B cell (primary cell): ENCODE measurements at regions not wholly inside any gene's neighbourhood (a gene's known extent, or its start where the extent isn't known, plus 50 kb on each side); places are given as distances from the start of the nearest gene placed in this dataset.
"Not testable (repeated sequence)": the region's sequence is repeated elsewhere in the genome, so short reads cannot be mapped to it uniquely, and the experiment has no call there.

Experiments
- ATAC-seq: fragments of 200-7000 bp; cut with Tn5 transposase; one replicate; pipeline ENCODE4 v1.10.0; 2021; ENCODE audit warnings: low read depth, mild to moderate bottlenecking, moderate number of reproducible peaks, moderate library complexity
- CTCF ChIA-PET: fragments of 350-600 bp; sonication (Branson Sonifier 250); formaldehyde crosslinking; loops from one replicate; lab custom pipeline; 2021; ENCODE audit warnings: antibody characterized with exemption, inconsistent platforms; lab: Charles Lee
- POLR2A ChIA-PET: fragments of 350-600 bp; sonication (Branson Sonifier 250); formaldehyde crosslinking; loops from one replicate; lab custom pipeline; 2021; ENCODE audit warnings: antibody characterized with exemption; lab: Charles Lee
- DNase-seq: peaks from one replicate; pipeline ENCODE4 v3.0.0; 2013
- H2AFZ ChIP-seq: 2 replicates; pipeline ENCODE4 v1.6.1; 2012; ENCODE audit warnings: mild to moderate bottlenecking, low read depth, low read length; ENCODE audit not compliant: insufficient read depth, poor library complexity, severe bottlenecking
- H3K27ac ChIP-seq, 2 donors: 1 replicate in 1 of 2; 2 replicates in 1 of 2; pipeline ENCODE4 v1.5.1; 2012 to 2013; ENCODE audit warnings: low read length in 2 of 2, mild to moderate bottlenecking in 2 of 2, moderate library complexity in 1 of 2
- H3K27me3 ChIP-seq, 4 experiments: fragments of 200-600 bp in 1 of 4; sonication (generic) in 1 of 4; replicated peaks in 1 of 4; 1 replicate in 2 of 4; 2 replicates in 2 of 4; pipeline versions ENCODE4 v1.6.1 to v1.7.0; 2013 to 2016; ENCODE audit warnings: low read length in 3 of 4, mild to moderate bottlenecking in 2 of 4, mixed read lengths in 1 of 4, moderate library complexity in 1 of 4; ENCODE audit not compliant: insufficient read depth in 4 of 4, control insufficient read depth in 3 of 4; ENCODE audit errors: control extremely low read depth in 1 of 4
- H3K36me3 ChIP-seq, 2 experiments: replicated peaks in 1 of 2; 1 replicate in 1 of 2; 2 replicates in 1 of 2; pipeline versions ENCODE4 v1.6.1 to v1.7.1; 2013; ENCODE audit warnings: low read length in 1 of 2; ENCODE audit not compliant: insufficient read depth in 2 of 2, control insufficient read depth in 1 of 2; ENCODE audit errors: control extremely low read depth in 1 of 2, extremely low read depth in 1 of 2
- H3K4me1 ChIP-seq, 2 donors: fragments of 200-600 bp in 1 of 2; sonication (generic) in 1 of 2; 1 replicate in 1 of 2; 2 replicates in 1 of 2; pipeline versions ENCODE4 v1.5.1 to v1.6.1; 2013 to 2017; ENCODE audit warnings: low read length in 2 of 2; ENCODE audit not compliant: control insufficient read depth in 2 of 2, insufficient read depth in 2 of 2
- H3K4me2 ChIP-seq: replicated peaks from 2 replicates; pipeline ENCODE3; 2012; ENCODE audit warnings: mild to moderate bottlenecking, low read depth, low read length; ENCODE audit not compliant: poor library complexity, severe bottlenecking
- H3K4me3 ChIP-seq, 5 experiments: fragments of 200-600 bp in 1 of 5; sonication (generic) in 1 of 5; 1 replicate in 3 of 5; 2 replicates in 2 of 5; pipeline versions ENCODE4 v1.5.1 to v1.7.0; 2011 to 2016; ENCODE audit warnings: low read length in 4 of 5, mild to moderate bottlenecking in 4 of 5, low read depth in 2 of 5, control low read depth in 1 of 5, moderate library complexity in 1 of 5; ENCODE audit not compliant: insufficient read depth in 1 of 5; ENCODE audit errors: control extremely low read depth in 1 of 5, extremely low read depth in 1 of 5
- H3K79me2 ChIP-seq: fragments of 200-600 bp; sonication (generic); one replicate; pipeline ENCODE4 v1.6.0; 2016; ENCODE audit warnings: low read length; ENCODE audit not compliant: control insufficient read depth, insufficient read depth
- H3K9ac ChIP-seq: fragments of 200-600 bp; sonication (generic); 2 replicates; pipeline ENCODE4 v1.6.1; 2017; ENCODE audit warnings: mild to moderate bottlenecking, low read length, moderate library complexity
- H3K9me3 ChIP-seq, 3 donors: one replicate each; pipeline versions ENCODE4 v1.6.1 to v1.7.1; 2013; ENCODE audit warnings: low read length in 2 of 3; ENCODE audit not compliant: control insufficient read depth in 2 of 3, insufficient read depth in 1 of 3; ENCODE audit errors: control extremely low read depth in 1 of 3
- H4K20me1 ChIP-seq: 2 replicates; pipeline ENCODE4 v1.6.0; 2012; ENCODE audit warnings: mild to moderate bottlenecking, low read length; ENCODE audit not compliant: insufficient read depth, control insufficient read depth, poor library complexity, severe bottlenecking
- H3K27ac Mint-ChIP-seq: one replicate; pipeline ENCODE4 v1.8.0; 2021; ENCODE audit warnings: mixed read lengths
- H3K27me3 Mint-ChIP-seq: one replicate; pipeline ENCODE4 v1.8.0; 2021; ENCODE audit warnings: mixed read lengths
- H3K4me1 Mint-ChIP-seq: one replicate; pipeline ENCODE4 v1.8.0; 2021; ENCODE audit warnings: mixed read lengths
- H3K4me3 Mint-ChIP-seq: one replicate; pipeline ENCODE4 v1.8.0; 2021; ENCODE audit warnings: mixed read lengths
- H3K9me3 Mint-ChIP-seq: one replicate; pipeline ENCODE4 v1.8.0; 2022; ENCODE audit warnings: mixed read lengths; ENCODE audit not compliant: insufficient read depth
- CTCF ChIP-seq: fragments of 200-600 bp; IDR thresholded peaks from one replicate; pipeline ENCODE4 v1.8.0; 2022; ENCODE audit warnings: antibody characterized with exemption, mild to moderate bottlenecking
- EZH2 ChIP-seq: IDR thresholded peaks from 2 replicates; pipeline ENCODE4 v1.6.1; 2012; ENCODE audit warnings: borderline replicate concordance, low read depth, mild to moderate bottlenecking, moderate library complexity, low read length; ENCODE audit not compliant: insufficient read depth, poor library complexity, severe bottlenecking
- WGBS: methylation state at CpG from one replicate; pipeline ENCODE4 v1.1.5; 2013; ENCODE audit warnings: missing lambda C conversion rate; ENCODE audit not compliant: insufficient coverage; 5-methylcytosine and 5-hydroxymethylcytosine counted together
- intact Hi-C: fragments of 100-400 bp; cut with micrococcal nuclease; formaldehyde crosslinking; loops from one replicate; pipeline ENCODE4 v1.10.0; 2022

GRCh38 chrX:114040111-114040510, 543.8 kb upstream of the HTR2C start:
- H3K27me3 Mint-ChIP-seq, H2AFZ ChIP-seq, H3K79me2 ChIP-seq, H3K4me3 Mint-ChIP-seq, intact Hi-C loops, H3K4me1 Mint-ChIP-seq, H3K27ac ChIP-seq, H3K36me3 ChIP-seq, H3K27me3 ChIP-seq, H3K9me3 Mint-ChIP-seq, H3K9me3 ChIP-seq, CTCF ChIA-PET, H3K4me2 ChIP-seq, H3K4me3 ChIP-seq, DNase-seq, H3K27ac Mint-ChIP-seq, H3K9ac ChIP-seq, POLR2A ChIA-PET, ATAC-seq, H4K20me1 ChIP-seq, H3K4me1 ChIP-seq: not testable (repeated sequence)
- 76% methylated on average over 2 of the region's 8 CpGs for WGBS

- ChIA-PET CTCF (interaction anchor here (0.6 kb wide), 1 partner anchor 208 kb away, joined by 5 read pairs; no protein-coding TSS in a partner anchor), POLR2A (no interaction called here)
- Mint-ChIP-seq H3K4me3 (no peak overlapping the region), H3K9me3 (no peaks in the 10 kb centered on the region), H3K4me1 (no peaks in the 10 kb centered on the region), H3K27ac (no peak overlapping the region), H3K27me3 (no peaks in the 10 kb centered on the region)
- no peak overlapping the region for H3K9ac ChIP-seq
- DNase-seq (no peak), ATAC-seq (no peak)
- H3K27me3 ChIP-seq: no peaks in the 10 kb centered on the region
- peaks cover 0 to 3% (median 0%) of the 10 kb centered on the region in 3 donors for H3K9me3 ChIP-seq
- H3K79me2 ChIP-seq: no peaks in the 10 kb centered on the region
- intact Hi-C loops: no loop called here
- H3K4me1 ChIP-seq: no peaks in the 10 kb centered on the region
- H4K20me1 ChIP-seq: no peaks in the 10 kb centered on the region
- H3K36me3 ChIP-seq: no peaks in the 10 kb centered on the region
- no peak for TF ChIP-seq EZH2
- TF ChIP-seq CTCF: no peak
- no peak overlapping the region for H3K4me3 ChIP-seq
- H2AFZ ChIP-seq: no peak overlapping the region
- H3K4me2 ChIP-seq: no peak overlapping the region
- no peak overlapping the region for H3K27ac ChIP-seq
- WGBS: no CpG with 5 or more reads among the region's 1 CpG
Measured at GRCh38 chrX:114038358-114038757, 545.5 kb upstream of the HTR2C start.
